GM23338 (cell line): ENCODE measurements at regions not wholly inside any gene's neighbourhood (a gene's known extent, or its start where the extent isn't known, plus 50 kb on each side); places are given as distances from the start of the nearest gene placed in this dataset.

Experiments used
- ATAC-seq: fragments of 200-7000 bp; cut with Tn5 transposase; 3 replicates; pipeline ENCODE4 v1.9.1; 2020
- DNase-seq: peaks from one replicate; pipeline ENCODE4 v3.0.0-alpha.2; 2015; ENCODE audit warnings: low spot score
- H2AFZ ChIP-seq: fragments of 200-600 bp; sonication (generic); 2 replicates; pipeline ENCODE4 v1.8.0; 2016; ENCODE audit warnings: antibody characterized with exemption, mild to moderate bottlenecking, moderate library complexity
- H3F3A ChIP-seq: fragments of 200-600 bp; sonication (generic); replicated peaks from 2 replicates; pipeline ENCODE4 v1.8.0; 2017; ENCODE audit warnings: antibody characterized with exemption, mixed run types, low read depth
- H3K27ac ChIP-seq: fragments of 200-600 bp; sonication (generic); 2 replicates; pipeline ENCODE4 v1.6.1; 2016; ENCODE audit warnings: low read depth
- H3K27me3 ChIP-seq: fragments of 200-600 bp; sonication (generic); 2 replicates; pipeline ENCODE4 v1.8.0; 2016; ENCODE audit warnings: mild to moderate bottlenecking, mixed run types, moderate library complexity; ENCODE audit not compliant: insufficient read depth
- H3K36me3 ChIP-seq: fragments of 200-600 bp; sonication (generic); 2 replicates; pipeline ENCODE4 v1.8.0; 2016; ENCODE audit warnings: mild to moderate bottlenecking; ENCODE audit not compliant: insufficient read depth
- H3K4me1 ChIP-seq: fragments of 200-600 bp; sonication (generic); 2 replicates; pipeline ENCODE4 v1.8.0; 2016; ENCODE audit warnings: mild to moderate bottlenecking, moderate library complexity; ENCODE audit not compliant: insufficient read depth
- H3K4me2 ChIP-seq: fragments of 200-600 bp; sonication (generic); 2 replicates; pipeline ENCODE4 v1.7.1; 2017; ENCODE audit warnings: mixed run types
- H3K4me3 ChIP-seq: fragments of 200-600 bp; sonication (generic); 2 replicates; pipeline ENCODE4 v1.6.1; 2016; ENCODE audit warnings: mixed run types
- H3K79me2 ChIP-seq: fragments of 200-600 bp; sonication (generic); replicated peaks from 2 replicates; pipeline ENCODE4 v1.8.0; 2017; ENCODE audit warnings: mild to moderate bottlenecking; ENCODE audit not compliant: insufficient read depth
- H3K9me2 ChIP-seq: fragments of 200-600 bp; sonication (generic); 2 replicates; pipeline ENCODE4 v1.8.0; 2017; ENCODE audit not compliant: insufficient read depth
- H4K20me1 ChIP-seq: fragments of 200-600 bp; sonication (generic); replicated peaks from 2 replicates; pipeline ENCODE4 v1.8.0; 2017; ENCODE audit warnings: mild to moderate bottlenecking; ENCODE audit not compliant: insufficient read depth
- H3K27ac Mint-ChIP-seq: 2 replicates; pipeline ENCODE4 v1.8.0; 2020; ENCODE audit warnings: inconsistent platforms, mild to moderate bottlenecking, moderate library complexity, mixed read lengths
- H3K27me3 Mint-ChIP-seq: 3 replicates; pipeline ENCODE4 v1.8.0; 2022; ENCODE audit warnings: low read depth, mild to moderate bottlenecking, moderate library complexity, mixed read lengths, inconsistent platforms; ENCODE audit not compliant: insufficient read depth, poor library complexity
- H3K36me3 Mint-ChIP-seq: 3 replicates; pipeline ENCODE4 v1.8.0; 2021; ENCODE audit warnings: low read depth, mild to moderate bottlenecking, inconsistent platforms, moderate library complexity, mixed read lengths
- H3K4me1 Mint-ChIP-seq: 3 replicates; pipeline ENCODE4 v1.8.0; 2020; ENCODE audit warnings: mild to moderate bottlenecking, inconsistent platforms, mixed read lengths
- H3K4me3 Mint-ChIP-seq: 3 replicates; pipeline ENCODE4 v1.8.0; 2021; ENCODE audit warnings: moderate library complexity, mild to moderate bottlenecking, inconsistent platforms, mixed read lengths
- H3K9me3 Mint-ChIP-seq: 3 replicates; pipeline ENCODE4 v1.8.0; 2020; ENCODE audit warnings: moderate library complexity, mild to moderate bottlenecking, inconsistent platforms, mixed read lengths
- EZH2 ChIP-seq: fragments of 200-600 bp; sonication (generic); IDR thresholded peaks from one replicate; pipeline ENCODE4 v1.8.0; 2017; ENCODE audit warnings: antibody characterized with exemption, mild to moderate bottlenecking, low read depth; ENCODE audit not compliant: unreplicated experiment
- EZH2phosphoT487 ChIP-seq: fragments of 200-600 bp; sonication (generic); IDR thresholded peaks from one replicate; pipeline ENCODE4 v1.8.1; 2018; ENCODE audit warnings: antibody characterized with exemption; ENCODE audit not compliant: unreplicated experiment
- JUNB ChIP-seq: IDR thresholded peaks from one replicate; pipeline ENCODE4 v1.6.1; 2016; ENCODE audit warnings: antibody characterized with exemption; ENCODE audit not compliant: unreplicated experiment
- NANOG ChIP-seq: IDR thresholded peaks from 2 replicates; pipeline ENCODE4 v1.6.1; 2016; ENCODE audit warnings: antibody characterized with exemption, borderline replicate concordance
- STAT1 ChIP-seq: IDR thresholded peaks from one replicate; pipeline ENCODE4 v1.6.1; 2016; ENCODE audit warnings: antibody characterized with exemption; ENCODE audit not compliant: unreplicated experiment
- TF ChIP-seq, protein P1 (sequence below), 2 experiments: fragments of 200-600 bp in 1 of 2; sonication (generic) in 1 of 2; conservative IDR thresholded peaks; 2 replicates each; pipeline versions ENCODE4 v1.5.1 to v1.6.1; 2016 to 2017; ENCODE audit warnings: antibody characterized with exemption in 2 of 2, low read depth in 2 of 2, mild to moderate bottlenecking in 2 of 2, moderate library complexity in 1 of 2

DNA sequence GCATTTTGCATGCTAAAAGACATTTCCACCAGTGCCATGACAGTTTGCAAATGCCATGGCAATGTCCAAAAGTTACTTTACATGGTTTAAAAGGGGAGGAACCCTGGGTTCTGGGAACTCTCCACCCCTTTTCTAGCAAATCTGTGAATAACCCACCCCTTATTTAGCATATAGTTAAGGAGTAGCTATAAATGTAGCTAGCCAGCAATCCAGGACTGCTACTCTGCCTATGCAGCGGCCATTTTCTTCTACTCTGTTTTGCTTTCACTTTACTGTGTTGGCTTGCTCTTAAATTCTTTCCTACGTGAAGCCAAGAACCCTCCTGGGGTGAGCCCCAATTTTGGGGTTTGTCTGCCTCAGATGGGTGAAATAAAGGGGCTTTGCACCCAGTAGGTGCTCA lies 141.0 kb downstream of the PTPN11 start:
- ATAC-seq: no peak

DNA sequence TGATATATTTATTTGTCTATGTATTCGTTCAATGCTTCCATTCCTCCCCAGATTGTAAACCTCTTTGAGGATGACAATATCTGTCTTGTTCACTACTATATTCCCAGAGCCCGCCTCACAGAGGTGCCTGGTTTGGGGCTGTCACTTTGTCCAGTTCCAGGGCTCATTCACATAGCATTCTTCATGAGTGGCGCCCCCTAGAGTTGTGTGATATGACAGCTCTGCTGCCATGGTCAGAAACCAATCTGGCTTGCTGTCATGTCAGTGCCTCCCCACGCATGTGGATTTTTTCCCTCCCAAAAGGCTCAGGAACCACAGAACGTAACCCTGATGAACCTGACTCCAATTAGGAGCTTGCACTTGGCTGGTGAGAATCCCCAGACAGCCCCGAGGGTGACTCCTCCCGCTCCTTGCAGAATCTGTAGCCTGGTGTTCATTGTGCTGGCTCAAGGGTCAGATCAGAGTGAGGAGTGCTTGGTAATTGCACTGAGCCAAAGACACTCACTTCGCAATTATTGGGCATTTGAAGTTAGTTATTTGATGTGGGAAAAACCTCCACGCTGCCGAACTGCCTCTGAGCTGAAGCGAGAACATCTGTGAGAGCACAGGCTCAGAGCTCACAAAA lies 145.5 kb downstream of the PTPN11 start:
- Histone ChIP-seq H3K4me2 (no peak overlapping the region), H2AFZ (no peak overlapping the region), H3K9me2 (no peaks in the 10 kb centered on the region), H3K4me3 (no peak overlapping the region), H3F3A (no peaks in the 10 kb centered on the region), H3K79me2 (no peaks in the 10 kb centered on the region), H3K27me3 (no peaks in the 10 kb centered on the region; the same call in 1 of the 2 replicates), H3K27ac (no peak overlapping the region), H4K20me1 (0 out of 2 replicates have a peak, but pooled peaks cover 3% of the 10 kb centered on the region), H3K4me1 (no peaks in the 10 kb centered on the region), H3K36me3 (no peaks in the 10 kb centered on the region)
- Mint-ChIP-seq H3K9me3 (peaks cover 3% of the 10 kb centered on the region; the same call in 2 of the 3 replicates), H3K4me1 (no peaks in the 10 kb centered on the region), H3K27me3 (peaks cover 5% of the 10 kb centered on the region), H3K4me3 (no peak overlapping the region), H3K27ac (no peak overlapping the region), H3K36me3 (no peaks in the 10 kb centered on the region)
- ATAC-seq (no peak; the same call in 2 of the 3 replicates), DNase-seq (peak; percentile 46)
- TF ChIP-seq EZH2: no peak
- TF ChIP-seq, protein P1, sequence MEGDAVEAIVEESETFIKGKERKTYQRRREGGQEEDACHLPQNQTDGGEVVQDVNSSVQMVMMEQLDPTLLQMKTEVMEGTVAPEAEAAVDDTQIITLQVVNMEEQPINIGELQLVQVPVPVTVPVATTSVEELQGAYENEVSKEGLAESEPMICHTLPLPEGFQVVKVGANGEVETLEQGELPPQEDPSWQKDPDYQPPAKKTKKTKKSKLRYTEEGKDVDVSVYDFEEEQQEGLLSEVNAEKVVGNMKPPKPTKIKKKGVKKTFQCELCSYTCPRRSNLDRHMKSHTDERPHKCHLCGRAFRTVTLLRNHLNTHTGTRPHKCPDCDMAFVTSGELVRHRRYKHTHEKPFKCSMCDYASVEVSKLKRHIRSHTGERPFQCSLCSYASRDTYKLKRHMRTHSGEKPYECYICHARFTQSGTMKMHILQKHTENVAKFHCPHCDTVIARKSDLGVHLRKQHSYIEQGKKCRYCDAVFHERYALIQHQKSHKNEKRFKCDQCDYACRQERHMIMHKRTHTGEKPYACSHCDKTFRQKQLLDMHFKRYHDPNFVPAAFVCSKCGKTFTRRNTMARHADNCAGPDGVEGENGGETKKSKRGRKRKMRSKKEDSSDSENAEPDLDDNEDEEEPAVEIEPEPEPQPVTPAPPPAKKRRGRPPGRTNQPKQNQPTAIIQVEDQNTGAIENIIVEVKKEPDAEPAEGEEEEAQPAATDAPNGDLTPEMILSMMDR (conservative IDR thresholded peaks at IDR 0.05; ENCODE audit: low read depth in 2 of 2): peak; percentile 64

More for the DNA sequence above, 141.0 kb downstream of the PTPN11 start:
- Histone ChIP-seq H3K79me2 (no peaks in the 10 kb centered on the region), H4K20me1 (no peaks in the 10 kb centered on the region), H3K4me2 (no peak overlapping the region), H3K36me3 (no peaks in the 10 kb centered on the region), H3K4me3 (no peak overlapping the region), H2AFZ (no peak overlapping the region), H3K27me3 (no peaks in the 10 kb centered on the region), H3F3A (no peaks in the 10 kb centered on the region), H3K4me1 (0 out of 2 replicates have a peak, but pooled peaks cover 5% of the 10 kb centered on the region), H3K27ac (no peak overlapping the region), H3K9me2 (no peaks in the 10 kb centered on the region)
- TF ChIP-seq EZH2phosphoT487: no peak
- TF ChIP-seq, protein P1 (conservative IDR thresholded peaks at IDR 0.05; ENCODE audit: low read depth in 2 of 2): no peak
- TF ChIP-seq STAT1: no peak
- no peak for TF ChIP-seq JUNB
- no peak for TF ChIP-seq NANOG
- DNase-seq: no peak
- Mint-ChIP-seq H3K27ac (no peak overlapping the region), H3K36me3 (no peaks in the 10 kb centered on the region), H3K4me1 (no peaks in the 10 kb centered on the region), H3K9me3 (no peaks in the 10 kb centered on the region), H3K27me3 (peaks cover 5% of the 10 kb centered on the region), H3K4me3 (no peak overlapping the region)
